Stomach (tissue), 8 donors: ENCODE measurements at regions not wholly inside any gene's neighbourhood (a gene's known extent, or its start where the extent isn't known, plus 50 kb on each side); places are given as distances from the start of the nearest gene placed in this dataset.
"Not testable (repeated sequence)": the region's sequence is repeated elsewhere in the genome, so short reads cannot be mapped to it uniquely, and the experiment has no call there.

Experiments used
- DNase-seq, 2 donors: peaks; one replicate each; pipeline versions ENCODE4 v3.0.0 to v3.0.0-alpha.2; 2013 to 2019
- H3K27ac ChIP-seq, 5 donors: fragments of 200-600 bp in 4 of 5; sonication (generic) in 4 of 5; one replicate each; pipeline ENCODE4 v1.5.1; 2013 to 2019; ENCODE audit warnings: mild to moderate bottlenecking in 1 of 5, moderate library complexity in 1 of 5
- H3K27me3 ChIP-seq, 3 donors: fragments of 200-600 bp; sonication (generic); one replicate each; pipeline ENCODE4 v1.5.1; 2017 to 2019; ENCODE audit warnings: mixed run types in 1 of 3
- H3K36me3 ChIP-seq, 4 donors: fragments of 200-600 bp; sonication (generic); 1 replicate in 3 of 4; 2 replicates in 1 of 4; pipeline ENCODE4 v1.5.1; 2016 to 2019
- H3K4me1 ChIP-seq, 4 donors: fragments of 200-600 bp; sonication (generic); one replicate each; pipeline ENCODE4 v1.5.1; 2016 to 2019
- H3K4me3 ChIP-seq, 4 donors: fragments of 200-600 bp; sonication (generic) in 3 of 4; one replicate each; pipeline ENCODE4 v1.5.1; 2016 to 2019; ENCODE audit warnings: mild to moderate bottlenecking in 1 of 4
- H3K9me3 ChIP-seq, 4 donors: fragments of 200-600 bp; sonication (generic); one replicate each; pipeline ENCODE4 v1.5.1; 2016 to 2019
- CTCF ChIP-seq, 7 experiments: fragments of 450-650 bp in 4 of 7; fragments of 200-600 bp in 3 of 7; sonication (generic) in 3 of 7; IDR thresholded peaks; one replicate each; pipeline ENCODE4 v1.5.1; 2016 to 2019; ENCODE audit warnings: antibody characterized with exemption in 7 of 7, control low read depth in 2 of 7, mild to moderate bottlenecking in 1 of 7
- EP300 ChIP-seq: sonication (generic); formaldehyde crosslinking; IDR thresholded peaks from one replicate; pipeline ENCODE4 v1.6.1; 2017; ENCODE audit warnings: antibody characterized with exemption
- POLR2A ChIP-seq, 4 donors: fragments of 450-650 bp; IDR thresholded peaks; one replicate each; pipeline ENCODE4 v1.6.1; 2016; ENCODE audit warnings: antibody characterized with exemption in 4 of 4, control low read depth in 2 of 4, mild to moderate bottlenecking in 1 of 4, moderate library complexity in 1 of 4
- POLR2AphosphoS5 ChIP-seq, 3 donors: sonication (generic); formaldehyde crosslinking; IDR thresholded peaks; one replicate each; pipeline ENCODE4 v1.6.1; 2016; ENCODE audit warnings: antibody characterized with exemption in 3 of 3
- WGBS, 5 donors: extraction: QIAGEN DNeasy Blood & Tissue Kit in 3 of 5; methylation state at CpG; one replicate each; pipeline versions ENCODE4 v1.1.5 to v1.1.7; 2013 to 2018; 5-methylcytosine and 5-hydroxymethylcytosine counted together
- intact Hi-C: fragments of 100-400 bp; cut with DNase I; formaldehyde crosslinking; loops from one replicate; pipeline ENCODE4 v1.15.1; 2023; ENCODE audit warnings: low total_unique reads
- donor health status: healthy with polysubstance abuse.
- donor health status: Bipolar disorder and iron deficiency.
- donor health status: healthy.

- Histone ChIP-seq H3K27ac (peak overlapping the region in 2 of 5 donors; percentile 17 to 73), H3K9me3 (no peaks in the 10 kb centered on the region), H3K36me3 (no peaks in the 10 kb centered on the region), H3K4me1 (peaks cover 9 to 63% (median 18%) of the 10 kb centered on the region in 4 donors), H3K4me3 (no peak overlapping the region), H3K27me3 (no peaks in the 10 kb centered on the region)
- 40 to 62% (median 50%) methylated on average over 9 of the region's 9 CpGs for WGBS, 5 donors
- intact Hi-C loops = no loop called here
- TF ChIP-seq EP300 = no peak
- no peak for TF ChIP-seq POLR2A (IDR thresholded peaks at IDR 0.05)
- TF ChIP-seq POLR2AphosphoS5 (IDR thresholded peaks at IDR 0.05) = no peak
- no peak for TF ChIP-seq CTCF (IDR thresholded peaks at IDR 0.05)
- peak; percentile 41 to 70 for DNase-seq
Observed at GRCh38 chr5:17118631-17119030, 98.8 kb upstream of the BASP1 start.

- H3K9me3 ChIP-seq = no peaks in the 10 kb centered on the region
- DNase-seq = peak in 1 of 2 donors; percentile 46
- H3K36me3 ChIP-seq = no peaks in the 10 kb centered on the region
- no peak overlapping the region for H3K4me3 ChIP-seq
- TF ChIP-seq POLR2AphosphoS5 (IDR thresholded peaks at IDR 0.05) (no peak), CTCF (IDR thresholded peaks at IDR 0.05) (no peak), POLR2A (IDR thresholded peaks at IDR 0.05) (no peak), EP300 (no peak)
- WGBS, 5 donors = 29 to 56% (median 47%) methylated on average over 3 of the region's 3 CpGs
- H3K4me1 ChIP-seq = peaks cover 8 to 64% (median 17%) of the 10 kb centered on the region in 4 donors
- intact Hi-C loops = no loop called here
- peak overlapping the region in 4 of 5 donors; percentile 16 to 62 (median 36) for H3K27ac ChIP-seq
- no peaks in the 10 kb centered on the region for H3K27me3 ChIP-seq
Observed at GRCh38 chr5:17120209-17120608, 97.2 kb upstream of the BASP1 start.

- Histone ChIP-seq H3K4me3 (no peak overlapping the region), H3K9me3 (no peaks in the 10 kb centered on the region), H3K36me3 (no peaks in the 10 kb centered on the region), H3K4me1 (peaks cover 0 to 54% (median 11%) of the 10 kb centered on the region in 4 donors), H3K27me3 (no peaks in the 10 kb centered on the region), H3K27ac (peak overlapping the region in 3 of 5 donors; percentile 45 to 66 (median 49))
- DNase-seq = no peak
- WGBS, 5 donors = 84 to 96% (median 88%) methylated on average over 1 to 3 of the region's 3 CpGs
- TF ChIP-seq EP300 (no peak), CTCF (IDR thresholded peaks at IDR 0.05) (no peak), POLR2AphosphoS5 (IDR thresholded peaks at IDR 0.05) (no peak), POLR2A (IDR thresholded peaks at IDR 0.05) (no peak)
- intact Hi-C loops = no loop called here
Observed at GRCh38 chr5:17121776-17122175, 95.7 kb upstream of the BASP1 start.

- peak; percentile 44 to 45 for DNase-seq
- H3K27me3 ChIP-seq = no peaks in the 10 kb centered on the region
- no peak overlapping the region for H3K4me3 ChIP-seq
- no peaks in the 10 kb centered on the region for H3K36me3 ChIP-seq
- intact Hi-C loops = no loop called here
- TF ChIP-seq POLR2AphosphoS5 (IDR thresholded peaks at IDR 0.05) (peak in 1 of 3 donors; percentile 7), CTCF (IDR thresholded peaks at IDR 0.05) (no peak)
- H3K27ac ChIP-seq = peak overlapping the region; percentile 42 to 72 (median 67)
- no peaks in the 10 kb centered on the region for H3K9me3 ChIP-seq
- peaks cover 0 to 54% (median 11%) of the 10 kb centered on the region in 4 donors for H3K4me1 ChIP-seq
- 35 to 69% (median 51%) methylated on average over 5 of the region's 5 CpGs for WGBS, 5 donors
Observed at GRCh38 chr5:17123010-17123409, 94.4 kb upstream of the BASP1 start.

- WGBS, 5 donors = 55 to 78% (median 71%) methylated on average over 3 of the region's 3 CpGs
- H3K9me3 ChIP-seq, H3K4me3 ChIP-seq, DNase-seq, H3K27me3 ChIP-seq, H3K36me3 ChIP-seq, intact Hi-C loops: not testable (repeated sequence)
- peaks cover 0 to 51% (median 9%) of the 10 kb centered on the region in 4 donors for H3K4me1 ChIP-seq
- H3K27ac ChIP-seq = peak overlapping the region; percentile 38 to 69 (median 63)
Observed at GRCh38 chr5:17123773-17124172, 93.7 kb upstream of the BASP1 start.
